OCI-LY1 (cell line): ENCODE measurements at regions not wholly inside any gene's neighbourhood (a gene's known extent, or its start where the extent isn't known, plus 50 kb on each side); places are given as distances from the start of the nearest gene placed in this dataset.

Source experiments
- CTCF ChIP-seq: fragments of 200-600 bp; sonication (generic), shearing (Covaris generic); IDR thresholded peaks from 2 replicates; pipeline ENCODE4 v1.5.1; 2017; ENCODE audit warnings: mild to moderate bottlenecking, antibody characterized with exemption, low read length, moderate library complexity, mixed read lengths
- EZH2 ChIP-seq: fragments of 200-600 bp; sonication (generic), shearing (Covaris generic); IDR thresholded peaks from 2 replicates; pipeline ENCODE4 v1.8.0; 2017; ENCODE audit warnings: borderline replicate concordance, mixed run types, mild to moderate bottlenecking, antibody characterized with exemption, low read length, moderate library complexity, mixed read lengths

DNA sequence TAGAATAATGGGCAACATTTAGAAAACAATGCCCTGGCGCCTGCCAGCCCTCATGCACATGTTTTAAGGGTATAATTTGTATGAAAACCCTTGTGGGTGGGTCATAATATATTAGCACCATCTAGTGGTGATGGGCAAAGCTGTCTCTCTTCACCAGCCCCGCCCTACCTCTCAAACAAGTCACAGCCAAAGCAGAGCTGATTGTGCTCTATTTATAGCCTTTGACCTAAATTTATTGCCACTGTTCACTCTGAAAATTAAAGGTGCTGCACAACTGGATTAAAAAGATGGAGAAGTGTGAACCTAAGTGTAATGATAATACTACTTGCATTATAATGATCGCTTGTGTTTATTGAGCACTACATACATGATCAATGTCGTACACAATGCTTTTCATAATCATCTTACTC, 131.9 kb upstream of the ANKH start:
- TF ChIP-seq CTCF (peak; percentile 87), EZH2 (no peak)
